ENCODE measurements at regions not wholly inside any gene's neighbourhood (a gene's known extent, or its start where the extent isn't known, plus 50 kb on each side); places are given as distances from the start of the nearest gene placed in this dataset.
"Not testable (repeated sequence)": the region's sequence is repeated elsewhere in the genome, so short reads cannot be mapped to it uniquely, and the experiment has no call there.

GRCh38 chrX:141520750-141521149 is 63.8 kb downstream of the SPANXA1 start:
- H3K27ac ChIP-seq (ENCODE audit: extremely low read depth, low read depth, low read length); POLR2A ChIA-PET; H3K4me3 ChIP-seq (ENCODE audit: low read depth, low read length); H3K9me3 ChIP-seq (ENCODE audit: control insufficient read depth, insufficient read depth, low read depth, low read length); H3K36me3 ChIP-seq (ENCODE audit: control insufficient read depth in 2 of 2, insufficient read depth in 1 of 2, low read length in 2 of 2); H3K4me1 ChIP-seq (ENCODE audit: control insufficient read depth, insufficient read depth, low read length); CTCF ChIA-PET: not testable (repeated sequence)

- H3K9me3 ChIP-seq (ENCODE audit: control insufficient read depth, insufficient read depth, low read depth, low read length); H3K27ac ChIP-seq (ENCODE audit: extremely low read depth, low read depth, low read length); H3K4me1 ChIP-seq (ENCODE audit: control insufficient read depth, insufficient read depth, low read length); POLR2A ChIA-PET; CTCF ChIA-PET; H3K4me3 ChIP-seq (ENCODE audit: low read depth, low read length); H3K36me3 ChIP-seq (ENCODE audit: control insufficient read depth in 2 of 2, insufficient read depth in 1 of 2, low read length in 2 of 2): not testable (repeated sequence)
Measured at GRCh38 chrX:141475788-141476187, 108.8 kb downstream of the SPANXA1 start.

GRCh38 chrX:141469469-141469868 is 115.1 kb downstream of the SPANXA1 start:
- H3K27ac ChIP-seq (ENCODE audit: extremely low read depth, low read depth, low read length), result no peak overlapping the region
- CTCF ChIA-PET, result interaction anchor here (0.7 to 1.3 kb wide), 2 partner anchors 311 to 551 kb away, joined by 3 to 6 read pairs; no protein-coding TSS in a partner anchor
- H3K4me3 ChIP-seq (ENCODE audit: low read depth, low read length), result no peak overlapping the region
- POLR2A ChIA-PET, result no interaction called here
- H3K36me3 ChIP-seq (ENCODE audit: control insufficient read depth in 2 of 2, insufficient read depth in 1 of 2, low read length in 2 of 2), result no peaks in the 10 kb centered on the region
- H3K4me1 ChIP-seq (ENCODE audit: control insufficient read depth, insufficient read depth, low read length), result no peaks in the 10 kb centered on the region
- TF ChIP-seq EGR2 (tag by site-specific recombination; IDR thresholded peaks at IDR 0.05; ENCODE audit: low read depth) (no peak), ZNF555 (tag by site-specific recombination; conservative IDR thresholded peaks at IDR 0.05) (no peak), ZBTB26 (tag by site-specific recombination; optimal IDR thresholded peaks at IDR 0.05) (no peak), ZNF768 (tag by site-specific recombination; IDR thresholded peaks at IDR 0.05) (no peak), ZNF157 (tag by site-specific recombination; IDR thresholded peaks at IDR 0.05) (no peak), TRIM28 (IDR thresholded peaks at IDR 0.05; ENCODE audit: borderline replicate concordance, low read length) (no peak), ZNF239 (tag by site-specific recombination; IDR thresholded peaks at IDR 0.05) (no peak), BCL11A (tag by site-specific recombination; IDR thresholded peaks at IDR 0.05; ENCODE audit: low read depth) (no peak), PRDM1 (tag by site-specific recombination; IDR thresholded peaks at IDR 0.05) (no peak), ZNF624 (tag by site-specific recombination; IDR thresholded peaks at IDR 0.05) (no peak), ZNF37A (tag by site-specific recombination; IDR thresholded peaks at IDR 0.05) (no peak), ZBTB49 (tag by site-specific recombination; IDR thresholded peaks at IDR 0.05; ENCODE audit: low read depth) (no peak), FEZF1 (tag by site-specific recombination; IDR thresholded peaks at IDR 0.05) (no peak), ZSCAN5A (tag by site-specific recombination; IDR thresholded peaks at IDR 0.05) (no peak), ZNF280C (tag by site-specific recombination; IDR thresholded peaks at IDR 0.05) (no peak)
- H3K9me3 ChIP-seq (ENCODE audit: control insufficient read depth, insufficient read depth, low read depth, low read length), result no peaks in the 10 kb centered on the region

Data from HEK293 (cell line).